ENCODE measurements at regions not wholly inside any gene's neighbourhood (a gene's known extent, or its start where the extent isn't known, plus 50 kb on each side); places are given as distances from the start of the nearest gene placed in this dataset.

- no peak for TF ChIP-seq POLR2A (IDR thresholded peaks at IDR 0.05)
- TF ChIP-seq, protein P1, sequence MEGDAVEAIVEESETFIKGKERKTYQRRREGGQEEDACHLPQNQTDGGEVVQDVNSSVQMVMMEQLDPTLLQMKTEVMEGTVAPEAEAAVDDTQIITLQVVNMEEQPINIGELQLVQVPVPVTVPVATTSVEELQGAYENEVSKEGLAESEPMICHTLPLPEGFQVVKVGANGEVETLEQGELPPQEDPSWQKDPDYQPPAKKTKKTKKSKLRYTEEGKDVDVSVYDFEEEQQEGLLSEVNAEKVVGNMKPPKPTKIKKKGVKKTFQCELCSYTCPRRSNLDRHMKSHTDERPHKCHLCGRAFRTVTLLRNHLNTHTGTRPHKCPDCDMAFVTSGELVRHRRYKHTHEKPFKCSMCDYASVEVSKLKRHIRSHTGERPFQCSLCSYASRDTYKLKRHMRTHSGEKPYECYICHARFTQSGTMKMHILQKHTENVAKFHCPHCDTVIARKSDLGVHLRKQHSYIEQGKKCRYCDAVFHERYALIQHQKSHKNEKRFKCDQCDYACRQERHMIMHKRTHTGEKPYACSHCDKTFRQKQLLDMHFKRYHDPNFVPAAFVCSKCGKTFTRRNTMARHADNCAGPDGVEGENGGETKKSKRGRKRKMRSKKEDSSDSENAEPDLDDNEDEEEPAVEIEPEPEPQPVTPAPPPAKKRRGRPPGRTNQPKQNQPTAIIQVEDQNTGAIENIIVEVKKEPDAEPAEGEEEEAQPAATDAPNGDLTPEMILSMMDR (IDR thresholded peaks at IDR 0.05), result no peak
Observed at GRCh38 chr3:176302271-176302670, 895.0 kb downstream of the TBL1XR1 start.

Measured in thyroid gland (tissue), 4 donors.